H1 (cell line): ENCODE measurements at regions not wholly inside any gene's neighbourhood (a gene's known extent, or its start where the extent isn't known, plus 50 kb on each side); places are given as distances from the start of the nearest gene placed in this dataset.

Experiments used
- CTCF ChIA-PET: fragments of 300-600 bp; sonication (Branson Sonifier 250); formaldehyde crosslinking; loops from one replicate; lab custom pipeline; 2021; ENCODE audit not compliant: partially characterized antibody; lab: Charles Lee
- POLR2A ChIA-PET: fragments of 300-600 bp; sonication (Branson Sonifier 250); formaldehyde crosslinking; loops from one replicate; lab custom pipeline; 2021; ENCODE audit warnings: inconsistent platforms; ENCODE audit not compliant: partially characterized antibody; lab: Charles Lee
- DNase-seq, 2 experiments: peaks; one replicate each; pipeline versions ENCODE4 v3.0.0 to v3.0.0-alpha.2; 2010 to 2022; ENCODE audit warnings: low spot score in 2 of 2, low read depth in 1 of 2, mixed read lengths in 1 of 2
- FAIRE-seq: peaks from 2 replicates; lab custom pipeline; 2011; peaks lifted over from hg19 to GRCh38; lab: Jason Lieb, UNC
- H2AFZ ChIP-seq: 2 replicates; pipeline ENCODE4 v1.8.1; 2012; ENCODE audit warnings: low read length, inconsistent platforms
- H2AK5ac ChIP-seq: 2 replicates; pipeline ENCODE4 v1.6.1; 2013; ENCODE audit warnings: low read depth, low read length
- H2BK120ac ChIP-seq: replicated peaks from 2 replicates; pipeline ENCODE3; 2013; ENCODE audit warnings: low read depth, low read length, inconsistent platforms
- H2BK12ac ChIP-seq: 2 replicates; pipeline ENCODE4 v1.6.1; 2013; ENCODE audit warnings: low read depth, low read length
- H2BK15ac ChIP-seq: 2 replicates; pipeline ENCODE4 v1.6.1; 2013; ENCODE audit warnings: low read length
- H2BK20ac ChIP-seq: 2 replicates; pipeline ENCODE4 v1.6.1; 2013; ENCODE audit warnings: low read length
- H2BK5ac ChIP-seq: 2 replicates; pipeline ENCODE4 v1.6.1; 2013; ENCODE audit warnings: low read depth, low read length
- H3K14ac ChIP-seq: 2 replicates; pipeline ENCODE4 v1.6.1; 2013; ENCODE audit warnings: inconsistent platforms; ENCODE audit not compliant: insufficient read length
- H3K18ac ChIP-seq: 2 replicates; pipeline ENCODE4 v1.6.1; 2013; ENCODE audit warnings: low read length; ENCODE audit errors: extremely low read depth
- H3K23ac ChIP-seq: 2 replicates; pipeline ENCODE4 v1.6.1; 2013; ENCODE audit warnings: inconsistent platforms; ENCODE audit not compliant: insufficient read length
- H3K23me2 ChIP-seq: 2 replicates; pipeline ENCODE4 v1.6.1; 2013; ENCODE audit warnings: low read depth, low read length
- H3K27ac ChIP-seq: 2 replicates; pipeline ENCODE4 v1.6.1; 2011; ENCODE audit warnings: low read depth, low read length, inconsistent platforms
- H3K27me3 ChIP-seq, 4 experiments: replicated peaks in 1 of 4; 1 replicate in 1 of 4; 2 replicates in 3 of 4; pipeline versions ENCODE4 v1.6.1 to v1.8.1; 2011 to 2013; ENCODE audit warnings: low read length in 3 of 4, mild to moderate bottlenecking in 3 of 4, inconsistent platforms in 2 of 4, mixed read lengths in 2 of 4, moderate library complexity in 1 of 4; ENCODE audit not compliant: control insufficient read depth in 3 of 4, insufficient read depth in 3 of 4; ENCODE audit errors: extremely low read depth in 1 of 4
- H3K36me3 ChIP-seq, 4 experiments: 2 replicates each; pipeline versions ENCODE4 v1.6.1 to v1.8.1; 2011 to 2013; ENCODE audit warnings: mild to moderate bottlenecking in 4 of 4, low read length in 3 of 4, moderate library complexity in 2 of 4, control low read depth in 1 of 4, inconsistent platforms in 1 of 4; ENCODE audit not compliant: insufficient read depth in 4 of 4, control insufficient read depth in 2 of 4
- H3K4ac ChIP-seq: replicated peaks from 2 replicates; pipeline ENCODE3; 2013; ENCODE audit warnings: low read length, low read depth, mixed read lengths, inconsistent platforms; ENCODE audit not compliant: insufficient read length
- H3K4me1 ChIP-seq, 4 experiments: replicated peaks in 1 of 4; 1 replicate in 1 of 4; 2 replicates in 3 of 4; pipeline versions ENCODE4 v1.6.1 to v1.8.1; 2011 to 2013; ENCODE audit warnings: low read length in 3 of 4, inconsistent platforms in 2 of 4, mixed read lengths in 1 of 4; ENCODE audit not compliant: insufficient read depth in 4 of 4, control insufficient read depth in 3 of 4
- H3K4me2 ChIP-seq, 2 experiments: 2 replicates each; pipeline versions ENCODE4 v1.6.1 to v1.8.1; 2011 to 2013; ENCODE audit warnings: low read depth in 2 of 2, low read length in 2 of 2, control low read depth in 1 of 2, inconsistent platforms in 1 of 2, mild to moderate bottlenecking in 1 of 2; ENCODE audit not compliant: insufficient read depth in 1 of 2
- H3K4me3 ChIP-seq, 4 experiments: fragments of 200-600, 300-600 bp in 1 of 4; sonication (generic), shearing (Covaris generic), sonication (Bioruptor Twin) in 1 of 4; 2 replicates each; pipeline versions ENCODE4 v1.5.1 to v1.8.1; 2011 to 2016; ENCODE audit warnings: low read length in 4 of 4, low read depth in 3 of 4, control low read depth in 2 of 4, inconsistent platforms in 2 of 4, mild to moderate bottlenecking in 2 of 4, mixed read lengths in 1 of 4, moderate library complexity in 1 of 4; ENCODE audit not compliant: insufficient read depth in 2 of 4; ENCODE audit errors: extremely low read depth in 1 of 4
- H3K56ac ChIP-seq: replicated peaks from 2 replicates; pipeline ENCODE3; 2013; ENCODE audit warnings: low read depth, mild to moderate bottlenecking, mixed read lengths, low read length, inconsistent platforms; ENCODE audit not compliant: insufficient read length
- H3K79me1 ChIP-seq: 2 replicates; pipeline ENCODE4 v1.6.1; 2013; ENCODE audit warnings: low read depth, low read length, control low read depth
- H3K79me2 ChIP-seq, 2 experiments: 2 replicates each; pipeline versions ENCODE4 v1.6.1 to v1.8.1; 2012 to 2013; ENCODE audit warnings: low read length in 2 of 2, mild to moderate bottlenecking in 2 of 2, inconsistent platforms in 1 of 2; ENCODE audit not compliant: insufficient read depth in 2 of 2, control insufficient read depth in 1 of 2
- H3K9ac ChIP-seq, 4 experiments: replicated peaks in 1 of 4; 1 replicate in 1 of 4; 2 replicates in 3 of 4; pipeline versions ENCODE4 v1.6.1 to v1.8.1; 2011 to 2013; ENCODE audit warnings: low read depth in 3 of 4, low read length in 3 of 4, control low read depth in 2 of 4, mild to moderate bottlenecking in 2 of 4, moderate library complexity in 2 of 4, inconsistent platforms in 1 of 4; ENCODE audit errors: extremely low read depth in 1 of 4
- H3K9me3 ChIP-seq, 2 experiments: 2 replicates each; pipeline versions ENCODE4 v1.6.1 to v1.8.1; 2012 to 2013; ENCODE audit warnings: mild to moderate bottlenecking in 2 of 2, moderate library complexity in 2 of 2, control low read depth in 1 of 2, inconsistent platforms in 1 of 2, low read depth in 1 of 2, low read length in 1 of 2, mixed read lengths in 1 of 2; ENCODE audit not compliant: insufficient read depth in 2 of 2
- H4K20me1 ChIP-seq, 2 experiments: replicated peaks in 1 of 2; 2 replicates each; pipeline versions ENCODE3 to v1.8.1; 2011 to 2013; ENCODE audit warnings: inconsistent platforms in 2 of 2, low read length in 2 of 2, mild to moderate bottlenecking in 1 of 2; ENCODE audit not compliant: insufficient read depth in 2 of 2, control insufficient read depth in 1 of 2
- H4K5ac ChIP-seq: 2 replicates; pipeline ENCODE4 v1.6.1; 2013; ENCODE audit warnings: low read length, low read depth, mixed read lengths, inconsistent platforms; ENCODE audit not compliant: insufficient read length
- H4K8ac ChIP-seq: 2 replicates; pipeline ENCODE4 v1.8.0; 2013; ENCODE audit warnings: mild to moderate bottlenecking, moderate library complexity, low read length, inconsistent platforms; ENCODE audit not compliant: insufficient read depth; ENCODE audit errors: extremely low read depth
- H4K91ac ChIP-seq: replicated peaks from 2 replicates; pipeline ENCODE3; 2013; ENCODE audit warnings: low read length, mixed read lengths, inconsistent platforms; ENCODE audit not compliant: insufficient read length
- CHD1 ChIP-seq: IDR thresholded peaks from 2 replicates; pipeline ENCODE4 v1.6.1; 2012; ENCODE audit warnings: low read depth, low read length, improper control_type of control experiment
- GTF2F1 ChIP-seq: IDR thresholded peaks from 2 replicates; pipeline ENCODE4 v1.6.1; 2012; ENCODE audit warnings: low read depth, low read length, improper control_type of control experiment, borderline replicate concordance
- KDM4A ChIP-seq: IDR thresholded peaks from one replicate; pipeline ENCODE4 v1.7.1; 2012; ENCODE audit warnings: low read depth, mild to moderate bottlenecking, moderate library complexity, low read length, inconsistent platforms; ENCODE audit not compliant: severe bottlenecking
- KDM5A ChIP-seq: fragments of 200-600 bp; IDR thresholded peaks from 2 replicates; pipeline ENCODE4 v1.7.1; 2012; ENCODE audit warnings: mild to moderate bottlenecking, low read length, inconsistent platforms, mixed read lengths
- MAFK ChIP-seq: IDR thresholded peaks from 2 replicates; pipeline ENCODE4 v1.6.1; 2012; ENCODE audit warnings: low read depth, mild to moderate bottlenecking, improper control_type of control experiment, low read length
- POLR2AphosphoS5 ChIP-seq: IDR thresholded peaks from 2 replicates; pipeline ENCODE4 v1.6.1; 2011; ENCODE audit warnings: low read depth, low read length
- RAD21 ChIP-seq, 2 experiments: IDR thresholded peaks in 1 of 2; conservative IDR thresholded peaks in 1 of 2; 2 replicates each; pipeline ENCODE4 v1.6.1; 2011; ENCODE audit warnings: low read depth in 2 of 2, low read length in 2 of 2, improper control_type of control experiment in 1 of 2, inconsistent platforms in 1 of 2, mild to moderate bottlenecking in 1 of 2, moderate library complexity in 1 of 2
- SP1 ChIP-seq: IDR thresholded peaks from 2 replicates; pipeline ENCODE4 v1.6.1; 2011; ENCODE audit warnings: low read depth, low read length
- SUZ12 ChIP-seq: fragments of 200-600 bp; sonication (generic); IDR thresholded peaks from 2 replicates; pipeline ENCODE4 v1.6.1; 2012; ENCODE audit warnings: mild to moderate bottlenecking, inconsistent platforms, low read length, moderate library complexity, mixed read lengths
- TAF1 ChIP-seq: IDR thresholded peaks from 2 replicates; pipeline ENCODE4 v1.6.1; 2011; ENCODE audit warnings: mild to moderate bottlenecking, low read depth, low read length
- TAF7 ChIP-seq: optimal IDR thresholded peaks from 2 replicates; pipeline ENCODE3; 2011; ENCODE audit warnings: low read depth, mild to moderate bottlenecking, inconsistent platforms, low read length, moderate library complexity, borderline replicate concordance
- YY1 ChIP-seq: IDR thresholded peaks from 2 replicates; pipeline ENCODE4 v1.6.1; 2011; ENCODE audit warnings: low read depth, mild to moderate bottlenecking, low read length
- WGBS, 2 experiments: shearing (Covaris generic) in 1 of 2; methylation state at CpG; one replicate each; pipeline versions ENCODE4 v1.1.6 to v1.1.7; 2013 to 2015; ENCODE audit warnings: low lambda C conversion rate in 2 of 2, mixed read lengths in 2 of 2, inconsistent platforms in 1 of 2, low coverage in 1 of 2, missing lambda C conversion rate in 1 of 2; ENCODE audit not compliant: insufficient replicate concordance in 2 of 2, insufficient coverage in 1 of 2, insufficient read length in 1 of 2; ENCODE audit errors: extremely low coverage in 1 of 2, missing lambda C conversion rate in 1 of 2; 5-methylcytosine and 5-hydroxymethylcytosine counted together
- TF ChIP-seq, protein P1 (sequence below), 3 experiments: IDR thresholded peaks; 1 replicate in 2 of 3; 2 replicates in 1 of 3; pipeline versions ENCODE4 v1.5.1 to v1.6.1; 2011; ENCODE audit warnings: low read length in 3 of 3, mild to moderate bottlenecking in 3 of 3, inconsistent platforms in 2 of 3, low read depth in 1 of 3, moderate library complexity in 1 of 3; ENCODE audit not compliant: insufficient read depth in 1 of 3; ENCODE audit errors: control extremely low read depth in 1 of 3

DNA sequence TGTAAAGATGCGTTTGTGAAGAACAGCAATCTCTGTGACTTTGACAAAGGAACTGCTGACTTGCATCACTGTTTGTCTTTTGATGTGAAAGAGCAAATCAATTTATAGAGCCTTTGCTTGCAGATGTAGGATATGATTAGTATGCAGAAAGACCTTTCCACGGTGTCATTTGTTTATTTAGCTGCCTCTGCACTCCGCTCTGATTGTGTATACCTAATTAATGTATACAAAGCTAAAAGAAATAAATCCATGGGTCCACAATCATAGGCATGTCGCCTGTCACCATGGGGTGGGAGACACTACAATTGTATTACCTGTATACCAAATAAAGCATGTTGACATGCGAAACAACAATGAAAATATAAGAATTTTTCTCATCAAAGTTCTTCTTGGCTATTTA is 410.7 kb downstream of the MZT1 start:
- CTCF ChIA-PET, result interaction anchor here (1.3 kb wide), 1 partner anchor 25 kb away, joined by 4 read pairs; no protein-coding TSS in a partner anchor
- 96% methylated on average over 5 of the region's 5 CpGs; no CpG with 5 or more reads in 1 of the 2 experiments for WGBS, 2 experiments
- TF ChIP-seq KDM4A, result no peak
- TF ChIP-seq GTF2F1, result no peak
- TF ChIP-seq RAD21 (IDR thresholded peaks at IDR 0.05 in 1 of 2, conservative IDR thresholded peaks at IDR 0.05 in 1 of 2; ENCODE audit: low read depth in 2 of 2, low read length in 2 of 2), result no peak
- TF ChIP-seq, protein P1, sequence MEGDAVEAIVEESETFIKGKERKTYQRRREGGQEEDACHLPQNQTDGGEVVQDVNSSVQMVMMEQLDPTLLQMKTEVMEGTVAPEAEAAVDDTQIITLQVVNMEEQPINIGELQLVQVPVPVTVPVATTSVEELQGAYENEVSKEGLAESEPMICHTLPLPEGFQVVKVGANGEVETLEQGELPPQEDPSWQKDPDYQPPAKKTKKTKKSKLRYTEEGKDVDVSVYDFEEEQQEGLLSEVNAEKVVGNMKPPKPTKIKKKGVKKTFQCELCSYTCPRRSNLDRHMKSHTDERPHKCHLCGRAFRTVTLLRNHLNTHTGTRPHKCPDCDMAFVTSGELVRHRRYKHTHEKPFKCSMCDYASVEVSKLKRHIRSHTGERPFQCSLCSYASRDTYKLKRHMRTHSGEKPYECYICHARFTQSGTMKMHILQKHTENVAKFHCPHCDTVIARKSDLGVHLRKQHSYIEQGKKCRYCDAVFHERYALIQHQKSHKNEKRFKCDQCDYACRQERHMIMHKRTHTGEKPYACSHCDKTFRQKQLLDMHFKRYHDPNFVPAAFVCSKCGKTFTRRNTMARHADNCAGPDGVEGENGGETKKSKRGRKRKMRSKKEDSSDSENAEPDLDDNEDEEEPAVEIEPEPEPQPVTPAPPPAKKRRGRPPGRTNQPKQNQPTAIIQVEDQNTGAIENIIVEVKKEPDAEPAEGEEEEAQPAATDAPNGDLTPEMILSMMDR (IDR thresholded peaks at IDR 0.05; ENCODE audit: control extremely low read depth in 1 of 3, insufficient read depth in 1 of 3, low read depth in 1 of 3, low read length in 3 of 3), result no peak
- TF ChIP-seq MAFK, result no peak
- TF ChIP-seq CHD1, result no peak
- TF ChIP-seq SUZ12, result no peak
- TF ChIP-seq TAF1, result no peak
- no peak for TF ChIP-seq POLR2AphosphoS5
- no peak for TF ChIP-seq TAF7
- TF ChIP-seq KDM5A, result no peak
- no peak for TF ChIP-seq YY1
- no peak for TF ChIP-seq SP1

More for the DNA sequence above, 410.7 kb downstream of the MZT1 start:
- Histone ChIP-seq H4K8ac (no peak overlapping the region), H3K9ac (no peak overlapping the region), H3K27ac (no peak overlapping the region), H4K91ac (no peak overlapping the region), H2BK20ac (no peak overlapping the region), H3K23me2 (no peaks in the 10 kb centered on the region), H3K4me2 (no peak overlapping the region), H2AK5ac (no peak overlapping the region), H2BK12ac (no peak overlapping the region), H3K9me3 (peaks cover 0 to 2% of the 10 kb centered on the region in 2 experiments; a peak in 1 of 4 replicates), H3K79me1 (no peaks in the 10 kb centered on the region), H2AFZ (no peak overlapping the region), H3K27me3 (no peaks in the 10 kb centered on the region), H3K79me2 (no peaks in the 10 kb centered on the region), H3K23ac (no peak overlapping the region), H4K20me1 (no peaks in the 10 kb centered on the region), H2BK5ac (no peak overlapping the region), H3K14ac (no peak overlapping the region), H3K56ac (no peak overlapping the region), H2BK15ac (no peak overlapping the region), H3K4ac (no peak overlapping the region), H3K4me3 (no peak overlapping the region), H3K36me3 (no peaks in the 10 kb centered on the region), H3K4me1 (peaks cover 0 to 3% (median 0%) of the 10 kb centered on the region in 4 experiments; a peak in 1 of 7 replicates), H4K5ac (no peak overlapping the region), H2BK120ac (no peak overlapping the region), H3K18ac (no peak overlapping the region)
- DNase-seq (no peak), FAIRE-seq (no peak)
- POLR2A ChIA-PET, result no interaction called here
